DOHH2 (cell line): ENCODE measurements at regions not wholly inside any gene's neighbourhood (a gene's known extent, or its start where the extent isn't known, plus 50 kb on each side); places are given as distances from the start of the nearest gene placed in this dataset.

Experiments
- CTCF ChIP-seq: fragments of 200-600 bp; sonication (generic); IDR thresholded peaks from one replicate; pipeline ENCODE4 v1.5.1; 2014; ENCODE audit warnings: antibody characterized with exemption, mild to moderate bottlenecking, low read depth, low read length; ENCODE audit not compliant: poor library complexity, severe bottlenecking
- EZH2phosphoT487 ChIP-seq: fragments of 200-600 bp; sonication (generic); IDR thresholded peaks from 2 replicates; pipeline ENCODE4 v1.6.1; 2017; ENCODE audit warnings: borderline replicate concordance, mild to moderate bottlenecking, antibody characterized with exemption, low read length, moderate library complexity, mixed read lengths

GRCh38 chr5:109971968-109972367, 282.2 kb downstream of the MAN2A1 start:
- no peak for TF ChIP-seq CTCF
- TF ChIP-seq EZH2phosphoT487: no peak
